ENCODE measurements at regions not wholly inside any gene's neighbourhood (a gene's known extent, or its start where the extent isn't known, plus 50 kb on each side); places are given as distances from the start of the nearest gene placed in this dataset.

DNA sequence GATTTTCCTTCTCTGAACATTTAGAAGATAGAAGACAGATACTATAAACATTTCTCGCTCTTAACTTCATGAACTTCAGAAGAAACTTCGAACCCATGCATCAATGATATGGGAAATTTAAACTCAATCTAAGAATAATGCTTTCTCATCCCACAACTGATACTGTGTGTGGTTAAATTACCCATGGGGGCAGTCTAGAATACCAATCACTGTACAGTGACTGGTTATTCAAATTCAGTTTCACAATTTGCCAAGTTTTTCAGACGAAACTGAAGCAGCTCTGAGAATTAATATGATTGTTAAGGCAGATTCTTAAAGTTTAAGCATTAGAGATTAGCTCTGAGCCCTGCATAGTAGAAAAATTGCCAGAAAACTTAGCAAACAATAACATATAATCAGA lies 431.0 kb downstream of the SH3GL2 start:
- no peak for TF ChIP-seq CTCF (IDR thresholded peaks at IDR 0.05)
- no peak for TF ChIP-seq EZH2 (IDR thresholded peaks at IDR 0.05; ENCODE audit: borderline replicate concordance, insufficient read depth, low read depth, low read length, poor library complexity, severe bottlenecking)

Data from B cell (primary cell).